Adrenal gland (tissue), 5 donors: ENCODE measurements at regions not wholly inside any gene's neighbourhood (a gene's known extent, or its start where the extent isn't known, plus 50 kb on each side); places are given as distances from the start of the nearest gene placed in this dataset.
A peak's percentile ranks its signal among the peaks of the same experiment; 100 is the strongest.

Experiments
- POLR2A ChIP-seq, 2 donors: fragments of 450-650 bp; IDR thresholded peaks; one replicate each; pipeline ENCODE4 v1.6.1; 2017; ENCODE audit warnings: antibody characterized with exemption in 2 of 2, mild to moderate bottlenecking in 2 of 2, moderate library complexity in 1 of 2
- TF ChIP-seq, protein P1 (sequence below), 6 experiments: fragments of 450-650 bp in 4 of 6; fragments of 200-600 bp in 2 of 6; sonication (generic) in 1 of 6; IDR thresholded peaks; 1 replicate in 5 of 6; 2 replicates in 1 of 6; pipeline versions ENCODE4 v1.5.1 to v1.8.0; 2016 to 2021; ENCODE audit warnings: antibody characterized with exemption in 6 of 6, mild to moderate bottlenecking in 2 of 6, moderate library complexity in 1 of 6
- donor health status: DM: no; HTN: no; CAD: no.

DNA sequence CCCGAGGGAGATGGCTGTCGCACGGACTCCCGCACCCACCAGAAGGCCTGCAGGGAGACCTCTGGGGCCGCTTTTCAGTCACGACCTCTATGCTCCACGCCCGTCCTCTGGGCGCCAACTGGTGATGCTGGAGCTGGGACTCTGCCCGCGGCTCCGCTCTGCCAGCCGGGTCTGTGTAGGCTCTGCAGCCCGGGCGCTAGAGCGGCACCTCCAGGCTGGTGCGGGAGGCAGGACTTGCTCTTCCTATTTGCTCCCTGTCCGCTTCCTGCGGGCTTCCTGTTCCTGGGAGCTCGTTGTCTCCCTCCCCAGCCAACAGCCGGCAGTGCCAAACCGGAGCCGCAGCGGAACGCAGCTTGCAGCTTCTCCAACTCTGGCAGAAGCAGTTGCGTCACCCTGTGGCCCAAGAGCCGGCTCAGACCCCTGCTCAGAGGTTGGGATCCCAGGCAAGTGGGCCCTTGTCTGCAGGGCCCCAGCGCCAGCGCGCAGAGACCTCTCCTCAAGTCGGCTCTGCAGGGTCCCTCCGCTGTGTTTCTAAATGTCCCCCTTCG, 285.9 kb downstream of the XXYLT1 start:
- TF ChIP-seq, protein P1, sequence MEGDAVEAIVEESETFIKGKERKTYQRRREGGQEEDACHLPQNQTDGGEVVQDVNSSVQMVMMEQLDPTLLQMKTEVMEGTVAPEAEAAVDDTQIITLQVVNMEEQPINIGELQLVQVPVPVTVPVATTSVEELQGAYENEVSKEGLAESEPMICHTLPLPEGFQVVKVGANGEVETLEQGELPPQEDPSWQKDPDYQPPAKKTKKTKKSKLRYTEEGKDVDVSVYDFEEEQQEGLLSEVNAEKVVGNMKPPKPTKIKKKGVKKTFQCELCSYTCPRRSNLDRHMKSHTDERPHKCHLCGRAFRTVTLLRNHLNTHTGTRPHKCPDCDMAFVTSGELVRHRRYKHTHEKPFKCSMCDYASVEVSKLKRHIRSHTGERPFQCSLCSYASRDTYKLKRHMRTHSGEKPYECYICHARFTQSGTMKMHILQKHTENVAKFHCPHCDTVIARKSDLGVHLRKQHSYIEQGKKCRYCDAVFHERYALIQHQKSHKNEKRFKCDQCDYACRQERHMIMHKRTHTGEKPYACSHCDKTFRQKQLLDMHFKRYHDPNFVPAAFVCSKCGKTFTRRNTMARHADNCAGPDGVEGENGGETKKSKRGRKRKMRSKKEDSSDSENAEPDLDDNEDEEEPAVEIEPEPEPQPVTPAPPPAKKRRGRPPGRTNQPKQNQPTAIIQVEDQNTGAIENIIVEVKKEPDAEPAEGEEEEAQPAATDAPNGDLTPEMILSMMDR (IDR thresholded peaks at IDR 0.05), result peak in 3 of 6 experiments; percentile 17 to 28 (median 21)
- no peak for TF ChIP-seq POLR2A (IDR thresholded peaks at IDR 0.05)
